Stimulated activated CD8-positive, alpha-beta memory T cell treated with anti-CD3 and anti-CD28 coated beads, Interleukin-4, amount 100 ng/mL, for 1 hour (primary cell): ENCODE measurements at regions not wholly inside any gene's neighbourhood (a gene's known extent, or its start where the extent isn't known, plus 50 kb on each side); places are given as distances from the start of the nearest gene placed in this dataset.
"Not testable (repeated sequence)": the region's sequence is repeated elsewhere in the genome, so short reads cannot be mapped to it uniquely, and the experiment has no call there.

Experiments used
- DNase-seq, 2 donors: peaks; one replicate each; pipeline ENCODE4 v3.0.0-alpha.2; 2020; ENCODE audit warnings: low read depth in 2 of 2, low spot score in 1 of 2

- DNase-seq = not testable (repeated sequence)
Observed at GRCh38 chr1:120240181-120240580, 63.9 kb upstream of the SEC22B start.

- DNase-seq = not testable (repeated sequence)
Observed at GRCh38 chr1:120239351-120239750, 63.0 kb upstream of the SEC22B start.

DNA sequence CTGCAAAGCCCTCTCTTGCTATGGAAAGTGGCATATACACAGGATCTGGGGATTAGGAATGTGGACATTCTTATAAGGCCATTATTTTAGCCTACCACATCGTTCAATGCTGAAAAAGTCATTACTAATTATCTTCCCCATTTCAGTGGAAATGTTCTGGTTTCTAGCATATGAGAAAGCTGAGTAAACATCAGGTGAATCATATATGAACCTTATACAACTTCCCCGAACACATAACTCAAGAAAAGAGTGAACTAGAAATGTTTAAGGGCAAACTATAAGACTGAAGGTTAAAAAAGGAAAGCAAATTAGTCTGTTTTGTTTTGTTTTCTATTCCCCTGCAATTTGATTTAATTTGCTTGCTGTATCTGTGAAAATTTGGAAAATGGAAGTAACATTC, 62.5 kb upstream of the SEC22B start:
- DNase-seq = not testable (repeated sequence)

DNA sequence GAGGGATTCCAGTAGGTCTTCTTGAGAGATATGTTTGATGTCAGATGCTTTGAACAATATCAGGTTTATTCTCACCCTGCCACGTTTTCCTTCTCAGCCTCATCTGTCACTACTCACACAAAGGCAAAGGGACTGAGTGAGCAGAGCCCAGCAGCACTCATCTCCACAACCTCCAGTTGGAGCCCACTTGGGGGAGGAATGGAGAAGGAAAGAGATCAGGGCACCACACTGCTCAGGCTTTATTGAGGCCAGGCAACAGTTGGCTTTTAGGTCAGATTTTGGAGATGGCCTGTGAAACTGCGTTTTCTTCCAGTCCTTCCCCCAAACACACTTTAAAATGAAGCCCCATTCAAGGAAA, 57.3 kb upstream of the SEC22B start:
- not testable (repeated sequence) for DNase-seq

DNA sequence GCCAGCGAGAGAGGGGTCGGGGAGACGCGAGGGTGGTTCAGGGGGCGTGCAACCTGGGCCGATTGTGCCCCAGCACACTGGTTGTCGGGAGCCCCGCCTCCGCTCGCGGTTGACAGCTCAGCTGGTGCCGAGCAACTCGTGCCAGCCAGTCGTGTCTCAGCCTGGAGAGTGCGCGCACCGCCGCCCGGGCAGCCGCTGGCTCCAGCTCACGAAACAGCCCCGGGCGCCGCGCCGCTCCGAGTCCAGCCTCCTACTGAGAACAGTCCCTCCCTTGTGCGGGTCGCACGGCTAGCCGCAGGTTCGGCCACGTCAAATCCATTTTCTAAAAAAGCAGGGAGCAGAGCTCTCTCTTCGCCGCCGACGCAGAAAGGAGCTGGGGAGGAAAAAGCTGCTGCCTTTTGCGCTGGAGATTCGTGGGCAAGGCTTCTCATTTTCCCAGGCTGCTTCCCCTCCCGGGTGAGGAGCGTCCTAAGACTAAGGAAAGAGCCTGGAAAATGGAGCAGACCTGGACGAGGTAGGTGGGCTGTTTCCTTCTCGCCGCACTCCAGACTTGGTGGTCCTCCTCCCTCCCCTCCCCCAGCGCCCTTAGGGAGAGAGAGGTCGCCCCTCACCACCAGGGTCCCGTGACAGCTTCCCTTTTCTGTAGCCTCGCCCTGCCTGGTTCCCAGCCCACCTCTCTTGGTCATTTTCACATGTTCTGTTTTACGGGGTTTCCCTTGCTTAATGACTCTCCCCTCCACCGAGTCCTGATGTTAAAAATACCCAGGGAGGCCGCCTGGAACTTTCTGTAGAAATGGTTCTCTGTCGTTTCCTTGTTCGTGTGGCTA, 56.7 kb upstream of the SEC22B start:
- DNase-seq = not testable (repeated sequence)

GRCh38 chr1:120229835-120230234, 53.5 kb upstream of the SEC22B start:
- DNase-seq = not testable (repeated sequence)
